NCI-H446 (cell line): ENCODE measurements at regions not wholly inside any gene's neighbourhood (a gene's known extent, or its start where the extent isn't known, plus 50 kb on each side); places are given as distances from the start of the nearest gene placed in this dataset.

Source experiments
- DNase-seq, 2 experiments: peaks; one replicate each; lab custom pipeline; 2025; lab: John Stamatoyannopoulos, UW

GRCh38 chr18:14031053-14031452 lies 101.2 kb downstream of the ZNF519 start:
- no peak for DNase-seq

- no peak for DNase-seq
These were observed 102.7 kb downstream of the ZNF519 start for GRCh38 chr18:14029512-14029911.

GRCh38 chr18:14026199-14026598 lies 106.0 kb downstream of the ZNF519 start:
- DNase-seq: no peak

GRCh38 chr18:14025306-14025940 lies 106.8 kb downstream of the ZNF519 start:
- no peak for DNase-seq

- no peak for DNase-seq
These were observed 100.1 kb upstream of the MC2R start for GRCh38 chr18:14015416-14015815.

- no peak for DNase-seq
These were observed 99.1 kb upstream of the MC2R start for GRCh38 chr18:14014456-14014855.

GRCh38 chr18:14000884-14001283 lies 85.5 kb upstream of the MC2R start:
- no peak for DNase-seq

- DNase-seq: no peak
These were observed 83.9 kb upstream of the MC2R start for GRCh38 chr18:13999231-13999630.

- no peak for DNase-seq
These were observed 83.2 kb upstream of the MC2R start for GRCh38 chr18:13998571-13998970.

GRCh38 chr18:13993730-13994129 lies 78.4 kb upstream of the MC2R start:
- DNase-seq: no peak

GRCh38 chr18:13992826-13993540 lies 77.6 kb upstream of the MC2R start:
- no peak for DNase-seq

GRCh38 chr18:13989199-13989598 lies 73.9 kb upstream of the MC2R start:
- DNase-seq: peak in 1 of 2 experiments; percentile 47

- no peak for DNase-seq
These were observed 72.6 kb upstream of the MC2R start for GRCh38 chr18:13987956-13988355.

- DNase-seq: peak in 1 of 2 experiments; percentile 24
These were observed 68.7 kb upstream of the MC2R start for GRCh38 chr18:13984080-13984479.

GRCh38 chr18:13983506-13983905 lies 68.2 kb upstream of the MC2R start:
- no peak for DNase-seq

- DNase-seq: no peak
These were observed 66.8 kb upstream of the MC2R start for GRCh38 chr18:13982126-13982525.

- DNase-seq: no peak
These were observed 57.8 kb upstream of the MC2R start for GRCh38 chr18:13973061-13973575.
